ENCODE measurements at regions not wholly inside any gene's neighbourhood (a gene's known extent, or its start where the extent isn't known, plus 50 kb on each side); places are given as distances from the start of the nearest gene placed in this dataset.
A peak's percentile ranks its signal among the peaks of the same experiment; 100 is the strongest.
"Not testable (repeated sequence)": the region's sequence is repeated elsewhere in the genome, so short reads cannot be mapped to it uniquely, and the experiment has no call there.

- no peak for DNase-seq (ENCODE audit: low read depth)
Observed at GRCh38 chr7:23887660-23888059, 177.6 kb downstream of the STK31 start.

- no peak for DNase-seq (ENCODE audit: low read depth)
Observed at GRCh38 chr7:23888958-23889357, 178.9 kb downstream of the STK31 start.

- no peak for DNase-seq (ENCODE audit: low read depth)
Observed at GRCh38 chr7:23889566-23889965, 179.5 kb downstream of the STK31 start.

GRCh38 chr7:23892019-23892418 lies 182.0 kb downstream of the STK31 start:
- no peak for DNase-seq (ENCODE audit: low read depth)

GRCh38 chr7:23893176-23893941 lies 183.3 kb downstream of the STK31 start:
- peak; percentile 3 for DNase-seq (ENCODE audit: low read depth)

- no peak for DNase-seq (ENCODE audit: low read depth)
Observed at GRCh38 chr7:23893942-23894891, 184.2 kb downstream of the STK31 start.

- DNase-seq (ENCODE audit: low read depth): no peak
Observed at GRCh38 chr7:23894892-23895569, 185.0 kb downstream of the STK31 start.

- no peak for DNase-seq (ENCODE audit: low read depth)
Observed at GRCh38 chr7:23895666-23896096, 185.7 kb downstream of the STK31 start.

- no peak for DNase-seq (ENCODE audit: low read depth)
Observed at GRCh38 chr7:23898619-23899018, 188.6 kb downstream of the STK31 start.

GRCh38 chr7:23904901-23905300 lies 194.9 kb downstream of the STK31 start:
- DNase-seq (ENCODE audit: low read depth): not testable (repeated sequence)

- DNase-seq (ENCODE audit: low read depth): no peak
Observed at GRCh38 chr7:23907012-23907411, 197.0 kb downstream of the STK31 start.

GRCh38 chr7:23909426-23909825 lies 199.4 kb downstream of the STK31 start:
- DNase-seq (ENCODE audit: low read depth): no peak

GRCh38 chr7:23912065-23912464 lies 202.0 kb downstream of the STK31 start:
- DNase-seq (ENCODE audit: low read depth): no peak

GRCh38 chr7:23913016-23913415 lies 203.0 kb downstream of the STK31 start:
- no peak for DNase-seq (ENCODE audit: low read depth)

- no peak for DNase-seq (ENCODE audit: low read depth)
Observed at GRCh38 chr7:23915236-23915635, 205.2 kb downstream of the STK31 start.

- DNase-seq (ENCODE audit: low read depth): no peak
Observed at GRCh38 chr7:23918286-23918685, 208.3 kb downstream of the STK31 start.

GRCh38 chr7:23918856-23919255 lies 208.8 kb downstream of the STK31 start:
- DNase-seq (ENCODE audit: low read depth): peak; percentile 6

GRCh38 chr7:23925088-23925487 lies 215.1 kb downstream of the STK31 start:
- DNase-seq (ENCODE audit: low read depth): no peak

GRCh38 chr7:23927709-23928417 lies 217.8 kb downstream of the STK31 start:
- DNase-seq (ENCODE audit: low read depth): no peak

- DNase-seq (ENCODE audit: low read depth): no peak
Observed at GRCh38 chr7:23928418-23928775, 218.4 kb downstream of the STK31 start.

GRCh38 chr7:23930312-23930711 lies 220.3 kb downstream of the STK31 start:
- DNase-seq (ENCODE audit: low read depth): no peak

- no peak for DNase-seq (ENCODE audit: low read depth)
Observed at GRCh38 chr7:23931633-23932032, 221.6 kb downstream of the STK31 start.

Data from GM04503 (cell line).